Astrocyte (in vitro differentiated cells and primary cell): ENCODE measurements at regions not wholly inside any gene's neighbourhood (a gene's known extent, or its start where the extent isn't known, plus 50 kb on each side); places are given as distances from the start of the nearest gene placed in this dataset.

Source experiments
- DNase-seq: peaks from one replicate; pipeline ENCODE4 v3.0.0-alpha.2; 2010; ENCODE audit warnings: low read depth
- FAIRE-seq: peaks from 2 replicates; lab custom pipeline; 2011; peaks lifted over from hg19 to GRCh38; lab: Jason Lieb, UNC
- H2AFZ ChIP-seq: 2 replicates; pipeline ENCODE4 v1.6.0; 2012; ENCODE audit warnings: low read depth, low read length, inconsistent platforms
- H3K27ac ChIP-seq: 2 replicates; pipeline ENCODE4 v1.5.1; 2011; ENCODE audit warnings: low read depth, low read length, inconsistent platforms
- H3K27me3 ChIP-seq: 2 replicates; pipeline ENCODE4 v1.6.0; 2011; ENCODE audit warnings: low read length, inconsistent platforms; ENCODE audit not compliant: insufficient read depth
- H3K36me3 ChIP-seq: 2 replicates; pipeline ENCODE4 v1.5.1; 2011; ENCODE audit warnings: low read length, inconsistent platforms; ENCODE audit not compliant: insufficient read depth
- H3K4me1 ChIP-seq: 2 replicates; pipeline ENCODE4 v1.5.1; 2011; ENCODE audit warnings: low read length, inconsistent platforms; ENCODE audit not compliant: insufficient read depth
- H3K4me2 ChIP-seq: 2 replicates; pipeline ENCODE4 v1.6.0; 2012; ENCODE audit warnings: low read length, inconsistent platforms
- H3K4me3 ChIP-seq: 2 replicates; pipeline ENCODE4 v1.5.1; 2011; ENCODE audit warnings: low read depth, mild to moderate bottlenecking, low read length, inconsistent platforms; ENCODE audit not compliant: insufficient read depth
- H3K79me2 ChIP-seq: 2 replicates; pipeline ENCODE4 v1.6.0; 2012; ENCODE audit warnings: mild to moderate bottlenecking, low read length, inconsistent platforms; ENCODE audit not compliant: insufficient read depth
- H3K9ac ChIP-seq: 2 replicates; pipeline ENCODE4 v1.6.0; 2012; ENCODE audit warnings: mild to moderate bottlenecking, low read length, inconsistent platforms
- H3K9me3 ChIP-seq: 2 replicates; pipeline ENCODE4 v1.5.1; 2012; ENCODE audit warnings: low read depth, mild to moderate bottlenecking, low read length, inconsistent platforms; ENCODE audit not compliant: insufficient read depth
- H4K20me1 ChIP-seq: 2 replicates; pipeline ENCODE4 v1.6.0; 2012; ENCODE audit warnings: low read length, inconsistent platforms; ENCODE audit not compliant: insufficient read depth
- H3K27ac Mint-ChIP-seq: one replicate; pipeline ENCODE4 v1.8.0; 2021; ENCODE audit warnings: mild to moderate bottlenecking, mixed read lengths; ENCODE audit not compliant: unreplicated experiment
- H3K27me3 Mint-ChIP-seq: one replicate; pipeline ENCODE4 v1.8.0; 2021; ENCODE audit warnings: low read depth, mixed read lengths; ENCODE audit not compliant: unreplicated experiment
- H3K36me3 Mint-ChIP-seq: one replicate; pipeline ENCODE4 v1.8.0; 2021; ENCODE audit warnings: low read depth, mixed read lengths; ENCODE audit not compliant: unreplicated experiment
- H3K4me1 Mint-ChIP-seq: one replicate; pipeline ENCODE4 v1.8.0; 2021; ENCODE audit warnings: low read depth, mixed read lengths; ENCODE audit not compliant: unreplicated experiment
- H3K4me3 Mint-ChIP-seq: one replicate; pipeline ENCODE4 v1.8.0; 2021; ENCODE audit warnings: mild to moderate bottlenecking, moderate library complexity, mixed read lengths; ENCODE audit not compliant: unreplicated experiment
- H3K9me3 Mint-ChIP-seq: one replicate; pipeline ENCODE4 v1.8.0; 2021; ENCODE audit warnings: mild to moderate bottlenecking, mixed read lengths; ENCODE audit not compliant: unreplicated experiment
- EZH2 ChIP-seq: IDR thresholded peaks from 2 replicates; pipeline ENCODE4 v1.6.1; 2012; ENCODE audit warnings: mild to moderate bottlenecking, low read length, inconsistent platforms; ENCODE audit not compliant: insufficient read depth
- TF ChIP-seq, protein P1 (sequence below): IDR thresholded peaks from 2 replicates; pipeline ENCODE4 v1.5.1; 2011; ENCODE audit warnings: low read depth, mild to moderate bottlenecking, inconsistent platforms, low read length, moderate library complexity; ENCODE audit not compliant: insufficient read depth

DNA sequence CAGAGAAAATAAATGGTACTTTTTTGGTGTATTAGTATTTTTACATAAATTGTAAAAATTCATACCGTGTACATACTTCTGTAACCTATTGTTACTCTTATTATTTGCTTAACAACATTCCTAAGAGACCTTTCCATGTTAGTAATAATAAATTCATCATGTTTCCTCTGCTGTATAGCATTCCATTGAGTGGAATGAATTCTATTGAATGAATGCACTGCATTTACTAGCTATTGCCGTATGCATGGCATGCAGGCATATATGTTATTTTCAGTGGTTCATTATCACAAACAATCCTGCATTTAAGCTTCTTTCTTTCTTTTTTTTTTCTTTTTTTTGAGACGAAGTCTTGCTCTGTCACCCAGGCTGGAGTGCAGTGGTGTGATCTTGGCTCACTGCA, 137.6 kb upstream of the TBX3 start:
- no peak for FAIRE-seq
- no peaks in the 10 kb centered on the region for H3K4me1 Mint-ChIP-seq
- H3K4me2 ChIP-seq, result no peak overlapping the region

DNA sequence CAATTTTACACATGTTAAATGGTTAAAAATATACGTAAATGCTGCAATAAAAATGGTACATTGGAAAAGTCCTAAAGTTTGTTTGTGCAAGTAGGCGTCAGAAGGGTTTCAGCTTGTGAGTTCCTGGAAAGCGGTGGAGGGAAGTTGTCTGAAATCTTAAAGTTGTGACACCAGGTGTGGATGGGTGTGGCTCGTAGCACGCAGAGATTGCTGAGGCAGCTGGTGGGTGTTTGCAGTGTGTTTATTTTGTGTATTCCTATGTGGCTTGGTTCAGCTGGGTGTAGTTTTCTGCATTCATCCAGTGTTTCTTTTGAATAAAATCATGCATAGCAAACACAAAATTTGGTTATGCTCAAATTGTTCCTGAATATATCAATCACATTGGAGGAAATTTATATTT, 136.8 kb upstream of the TBX3 start:
- H3K4me3 ChIP-seq, result no peak overlapping the region
- Mint-ChIP-seq H3K9me3 (no peaks in the 10 kb centered on the region), H3K4me3 (no peak overlapping the region), H3K4me1 (no peaks in the 10 kb centered on the region), H3K27ac (no peak overlapping the region), H3K36me3 (peaks cover 2% of the 10 kb centered on the region), H3K27me3 (peaks cover 12% of the 10 kb centered on the region)
- FAIRE-seq (no peak), DNase-seq (no peak)
- no peak overlapping the region for H3K4me2 ChIP-seq
- no peak overlapping the region for H3K9ac ChIP-seq
- H3K79me2 ChIP-seq, result no peaks in the 10 kb centered on the region
- H2AFZ ChIP-seq, result no peak overlapping the region
- H3K4me1 ChIP-seq, result no peaks in the 10 kb centered on the region
- no peaks in the 10 kb centered on the region for H3K36me3 ChIP-seq
- TF ChIP-seq, protein P1, sequence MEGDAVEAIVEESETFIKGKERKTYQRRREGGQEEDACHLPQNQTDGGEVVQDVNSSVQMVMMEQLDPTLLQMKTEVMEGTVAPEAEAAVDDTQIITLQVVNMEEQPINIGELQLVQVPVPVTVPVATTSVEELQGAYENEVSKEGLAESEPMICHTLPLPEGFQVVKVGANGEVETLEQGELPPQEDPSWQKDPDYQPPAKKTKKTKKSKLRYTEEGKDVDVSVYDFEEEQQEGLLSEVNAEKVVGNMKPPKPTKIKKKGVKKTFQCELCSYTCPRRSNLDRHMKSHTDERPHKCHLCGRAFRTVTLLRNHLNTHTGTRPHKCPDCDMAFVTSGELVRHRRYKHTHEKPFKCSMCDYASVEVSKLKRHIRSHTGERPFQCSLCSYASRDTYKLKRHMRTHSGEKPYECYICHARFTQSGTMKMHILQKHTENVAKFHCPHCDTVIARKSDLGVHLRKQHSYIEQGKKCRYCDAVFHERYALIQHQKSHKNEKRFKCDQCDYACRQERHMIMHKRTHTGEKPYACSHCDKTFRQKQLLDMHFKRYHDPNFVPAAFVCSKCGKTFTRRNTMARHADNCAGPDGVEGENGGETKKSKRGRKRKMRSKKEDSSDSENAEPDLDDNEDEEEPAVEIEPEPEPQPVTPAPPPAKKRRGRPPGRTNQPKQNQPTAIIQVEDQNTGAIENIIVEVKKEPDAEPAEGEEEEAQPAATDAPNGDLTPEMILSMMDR, result no peak
- no peak for TF ChIP-seq EZH2
- no peaks in the 10 kb centered on the region for H4K20me1 ChIP-seq
- no peak overlapping the region for H3K27ac ChIP-seq
- no peaks in the 10 kb centered on the region for H3K9me3 ChIP-seq
- H3K27me3 ChIP-seq, result peaks cover 2% of the 10 kb centered on the region

More for the DNA sequence above, 137.6 kb upstream of the TBX3 start:
- Histone ChIP-seq H3K4me1 (no peaks in the 10 kb centered on the region), H3K36me3 (no peaks in the 10 kb centered on the region), H3K27ac (no peak overlapping the region), H3K27me3 (peaks cover 2% of the 10 kb centered on the region), H3K4me3 (no peak overlapping the region), H4K20me1 (no peaks in the 10 kb centered on the region), H3K79me2 (no peaks in the 10 kb centered on the region), H2AFZ (no peak overlapping the region), H3K9me3 (no peaks in the 10 kb centered on the region), H3K9ac (no peak overlapping the region)
- no peak for DNase-seq
- Mint-ChIP-seq H3K27me3 (peaks cover 17% of the 10 kb centered on the region), H3K4me3 (no peak overlapping the region), H3K9me3 (no peaks in the 10 kb centered on the region), H3K36me3 (peaks cover 2% of the 10 kb centered on the region), H3K27ac (no peak overlapping the region)
- TF ChIP-seq, protein P1, result no peak
- no peak for TF ChIP-seq EZH2

DNA sequence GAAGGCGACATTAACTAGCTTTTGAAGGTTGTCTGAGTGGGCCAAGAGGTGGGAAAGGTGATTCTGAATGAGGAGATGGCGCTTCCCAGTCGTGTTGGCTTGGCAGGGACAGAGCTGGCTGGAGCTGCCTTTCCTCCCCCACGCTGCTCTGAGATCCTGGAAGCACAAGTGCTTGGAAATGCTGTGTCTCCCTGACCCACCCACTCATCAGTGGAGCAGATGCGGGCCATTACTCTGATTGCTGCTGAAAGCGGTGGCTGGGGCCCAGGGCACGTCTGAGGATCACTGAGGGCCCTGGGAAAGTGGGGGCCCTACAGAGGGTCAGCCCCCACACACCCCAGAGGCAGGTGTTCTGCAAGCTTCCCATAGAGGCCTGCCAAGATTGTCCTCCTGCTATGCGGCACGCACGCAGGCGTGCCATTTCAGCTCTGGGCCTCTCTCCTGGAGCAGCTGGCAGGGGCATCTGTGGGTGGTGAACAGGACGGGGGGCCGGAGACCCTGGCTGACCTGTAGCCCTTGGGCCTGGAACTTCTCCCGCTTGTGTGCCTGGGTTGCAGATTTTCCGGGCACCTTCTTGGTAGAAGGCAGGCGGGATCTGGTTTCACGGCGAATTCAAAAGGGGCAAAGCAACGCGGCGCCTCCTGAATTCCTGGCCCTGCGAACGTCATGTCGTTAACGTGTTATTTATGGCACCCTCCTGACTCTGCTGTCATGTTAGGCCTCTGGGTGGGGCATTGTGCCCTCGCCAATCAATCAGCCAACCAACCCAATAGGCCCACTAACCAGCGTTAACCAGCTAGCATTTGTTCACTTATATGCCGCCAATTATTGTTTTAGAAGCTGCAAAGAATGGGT, 133.8 kb upstream of the TBX3 start:
- Histone ChIP-seq H2AFZ (no peak overlapping the region), H4K20me1 (no peaks in the 10 kb centered on the region), H3K79me2 (no peaks in the 10 kb centered on the region), H3K9me3 (no peaks in the 10 kb centered on the region), H3K4me2 (no peak overlapping the region), H3K9ac (no peak overlapping the region), H3K27ac (no peak overlapping the region), H3K27me3 (peaks cover 2% of the 10 kb centered on the region), H3K4me3 (no peak overlapping the region), H3K36me3 (no peaks in the 10 kb centered on the region), H3K4me1 (no peaks in the 10 kb centered on the region)
- Mint-ChIP-seq H3K4me1 (no peaks in the 10 kb centered on the region), H3K4me3 (no peak overlapping the region), H3K27me3 (peaks cover 13% of the 10 kb centered on the region), H3K27ac (no peak overlapping the region), H3K9me3 (no peaks in the 10 kb centered on the region), H3K36me3 (peaks cover 2% of the 10 kb centered on the region)
- DNase-seq (no peak), FAIRE-seq (no peak)
- TF ChIP-seq, protein P1, result no peak
- no peak for TF ChIP-seq EZH2
